ENCODE measurements at regions not wholly inside any gene's neighbourhood (a gene's known extent, or its start where the extent isn't known, plus 50 kb on each side); places are given as distances from the start of the nearest gene placed in this dataset.

DNA sequence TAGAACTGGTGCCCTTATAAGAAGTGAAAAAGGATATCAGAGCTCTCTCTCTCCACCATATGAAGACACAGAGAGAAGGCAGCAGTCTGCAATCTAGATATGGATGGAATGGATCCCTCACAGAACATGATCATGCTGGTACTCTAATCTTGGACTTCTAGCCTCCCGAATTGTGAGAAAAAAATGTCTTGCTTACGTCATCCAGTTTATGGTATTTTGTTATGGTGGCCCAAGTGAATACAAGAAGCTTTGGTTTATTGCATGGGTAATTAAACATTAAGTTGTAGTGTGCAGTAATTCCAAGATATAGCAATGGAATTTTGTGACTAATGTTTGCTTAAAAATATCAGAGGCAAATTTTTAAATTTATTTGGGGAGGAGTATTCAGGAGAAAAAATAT lies 1667.4 kb upstream of the SLC39A10 start:
- DNase-seq (ENCODE audit: low read depth in 2 of 2): no peak

DNA sequence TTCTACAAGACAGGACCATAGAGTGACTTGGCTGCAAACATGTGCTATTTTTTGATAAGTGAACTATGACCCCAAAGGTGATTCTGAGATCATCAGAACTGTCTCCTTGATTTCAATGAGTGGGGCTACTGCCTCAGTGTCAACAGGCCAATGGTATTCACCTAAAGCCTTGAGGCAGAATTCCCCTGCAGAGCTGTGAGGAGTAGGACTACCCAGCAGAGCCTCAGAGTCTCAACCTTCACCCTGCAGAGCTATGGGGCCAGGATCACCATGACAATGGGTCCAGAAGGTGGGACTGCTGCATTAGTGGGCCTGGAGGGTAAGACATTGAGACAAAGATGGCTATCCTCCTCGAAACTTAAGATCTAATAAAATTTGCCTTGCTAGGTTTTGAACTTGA lies 1668.2 kb upstream of the SLC39A10 start:
- DNase-seq (ENCODE audit: low read depth in 2 of 2): no peak

DNA sequence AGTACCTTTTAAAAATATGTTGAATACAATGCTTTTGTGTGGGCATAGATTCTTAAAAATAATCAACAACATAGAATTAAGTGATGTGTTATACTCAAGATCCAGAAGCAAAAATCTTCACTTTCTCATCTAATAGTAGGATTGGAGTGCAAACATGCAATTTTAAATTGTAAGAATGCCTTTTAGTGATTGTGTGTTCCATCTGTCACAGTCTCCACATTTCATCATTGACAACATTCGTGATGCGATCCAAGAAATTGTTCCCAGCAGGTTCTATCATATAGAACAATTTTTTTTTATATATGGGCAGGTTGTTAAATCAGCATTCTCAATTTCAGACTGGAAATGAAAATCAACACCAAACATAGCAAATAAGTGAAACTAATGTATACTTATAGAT lies 1671.8 kb upstream of the SLC39A10 start:
- no peak for DNase-seq (ENCODE audit: low read depth in 2 of 2)

- no peak for DNase-seq (ENCODE audit: low read depth in 2 of 2)
These were observed 1676.4 kb upstream of the SLC39A10 start for GRCh38 chr2:193980599-193980998.

DNA sequence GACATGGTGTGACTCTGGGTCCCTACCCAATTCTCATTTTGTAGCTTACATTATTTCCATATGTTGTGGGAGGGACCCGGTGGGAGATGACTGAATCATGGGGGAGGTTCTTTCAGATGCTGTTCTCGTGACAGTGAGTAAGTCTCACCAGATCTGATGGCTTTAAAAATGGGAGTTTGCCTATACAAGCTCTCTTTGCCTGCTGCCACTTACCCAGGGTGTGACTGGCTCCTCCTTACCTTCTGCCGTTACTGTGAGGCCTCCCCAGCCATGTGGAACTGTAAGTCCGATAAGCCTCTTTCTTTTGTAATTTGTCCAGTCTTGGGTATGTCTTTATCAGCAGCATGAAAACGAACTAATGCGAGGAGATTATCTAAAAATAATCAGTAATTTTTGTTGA lies 1683.2 kb upstream of the SLC39A10 start:
- DNase-seq (ENCODE audit: low read depth in 2 of 2): no peak

DNA sequence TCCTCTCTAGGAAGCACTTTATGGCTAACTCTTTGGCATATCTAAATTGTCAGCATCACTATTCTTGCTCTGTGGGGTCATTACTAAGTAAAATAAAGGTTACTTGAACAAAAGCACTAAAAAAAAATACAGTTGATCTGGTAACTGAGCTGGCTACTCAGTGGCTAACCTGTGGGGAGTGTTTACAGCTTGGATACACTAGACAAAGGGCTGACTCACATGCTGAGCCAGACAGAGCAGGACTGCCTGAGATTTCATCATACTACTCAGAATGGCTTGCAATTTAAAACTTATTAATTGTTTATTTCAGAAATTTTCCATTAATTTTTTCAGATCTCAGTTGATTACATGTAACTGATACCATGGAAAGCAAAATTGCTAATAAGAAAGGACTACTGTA lies 1690.4 kb upstream of the SLC39A10 start:
- no peak for DNase-seq (ENCODE audit: low read depth in 2 of 2)

DNA sequence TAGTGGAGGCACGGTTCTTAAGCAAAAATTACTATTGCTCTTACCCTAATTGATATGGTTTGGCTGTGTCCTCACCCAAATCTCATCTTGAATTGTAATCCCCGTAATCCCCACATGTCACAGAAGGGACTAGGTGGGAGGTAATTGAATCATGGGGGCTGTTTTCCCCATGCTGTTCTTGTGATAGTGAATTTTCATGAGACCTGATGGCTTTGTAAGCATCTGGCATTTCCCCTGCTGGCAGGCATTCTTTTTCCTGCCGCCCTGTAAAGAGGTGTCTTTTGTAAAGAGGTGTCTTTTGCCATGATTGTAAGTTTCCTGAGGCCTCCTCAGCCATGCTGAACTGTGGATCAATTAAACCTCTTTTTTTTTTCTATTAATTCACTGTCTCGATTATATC lies 1691.8 kb upstream of the SLC39A10 start:
- DNase-seq (ENCODE audit: low read depth in 2 of 2): no peak

- no peak for DNase-seq (ENCODE audit: low read depth in 2 of 2)
These were observed 1693.4 kb upstream of the SLC39A10 start for GRCh38 chr2:193963472-193964119.

DNA sequence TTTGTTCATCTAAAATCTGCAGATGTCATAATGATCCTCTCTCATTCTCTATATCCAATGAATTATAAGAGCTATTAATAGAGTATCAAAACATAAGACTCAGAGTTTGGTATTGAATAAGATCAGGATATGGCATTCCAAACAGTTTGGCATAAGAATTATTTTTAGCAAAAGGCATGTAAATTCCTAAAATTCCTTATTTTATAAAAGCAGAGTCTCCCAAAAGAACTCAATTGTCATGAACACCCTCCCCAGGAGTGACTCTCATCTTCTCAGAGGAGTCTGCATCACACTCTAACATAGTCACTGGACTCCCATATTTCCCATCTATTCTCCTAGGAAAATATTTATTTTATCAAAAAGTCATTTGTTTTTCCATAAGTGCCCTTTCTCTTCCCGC lies 1710.2 kb upstream of the SLC39A10 start:
- DNase-seq (ENCODE audit: low read depth in 2 of 2): no peak

DNA sequence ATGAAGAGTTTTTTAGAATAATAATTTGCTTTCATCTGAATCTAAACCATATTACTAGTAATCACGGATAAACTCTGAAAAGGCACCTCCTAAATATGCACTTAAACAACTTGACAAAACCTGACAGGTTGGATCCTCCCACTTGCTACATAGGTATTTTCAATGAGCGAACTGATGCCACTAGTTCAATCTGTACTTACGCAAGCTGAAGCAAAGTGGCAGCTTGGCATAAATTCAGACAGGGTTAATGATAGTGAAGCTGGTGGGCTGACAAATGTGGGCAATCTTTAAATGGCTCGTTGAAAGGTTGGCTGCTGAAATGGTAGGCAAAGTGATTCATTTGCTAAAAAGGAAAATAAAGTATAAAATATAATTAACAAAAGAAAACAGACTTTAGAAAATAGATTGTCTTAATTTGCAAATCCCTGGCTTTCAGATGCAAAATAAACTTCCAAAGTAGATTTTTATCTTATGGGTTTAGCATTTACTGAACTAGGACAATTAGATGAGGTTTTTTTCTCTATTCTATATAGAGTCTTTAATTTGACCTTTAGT lies 1713.5 kb upstream of the SLC39A10 start:
- no peak for DNase-seq (ENCODE audit: low read depth in 2 of 2)

DNA sequence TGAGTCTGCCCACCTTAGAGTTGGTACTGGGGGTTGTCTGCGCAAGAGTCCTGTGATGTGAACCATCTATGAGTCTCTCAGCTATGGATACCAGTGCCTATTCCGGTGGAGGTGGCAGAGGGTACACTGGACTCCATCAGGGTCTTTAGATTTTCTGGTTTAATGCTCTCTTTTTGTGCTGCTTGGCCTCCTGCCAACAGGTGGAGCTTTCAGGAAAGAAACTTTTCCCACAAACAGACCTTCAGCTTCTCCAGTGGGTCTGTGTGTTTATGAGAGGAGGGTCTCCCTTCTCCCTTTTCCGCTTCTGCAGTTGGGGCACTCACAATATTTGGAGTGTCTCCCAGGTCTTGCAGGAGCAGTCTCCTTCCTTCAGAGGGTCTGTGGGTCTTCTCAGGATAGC lies 1721.9 kb upstream of the SLC39A10 start:
- no peak for DNase-seq (ENCODE audit: low read depth in 2 of 2)

GRCh38 chr2:193929131-193929530 lies 1727.9 kb upstream of the SLC39A10 start:
- DNase-seq (ENCODE audit: low read depth in 2 of 2): no peak

GRCh38 chr2:193907561-193907960 lies 1712.8 kb upstream of the TMEFF2 start:
- DNase-seq (ENCODE audit: low read depth in 2 of 2): no peak

DNA sequence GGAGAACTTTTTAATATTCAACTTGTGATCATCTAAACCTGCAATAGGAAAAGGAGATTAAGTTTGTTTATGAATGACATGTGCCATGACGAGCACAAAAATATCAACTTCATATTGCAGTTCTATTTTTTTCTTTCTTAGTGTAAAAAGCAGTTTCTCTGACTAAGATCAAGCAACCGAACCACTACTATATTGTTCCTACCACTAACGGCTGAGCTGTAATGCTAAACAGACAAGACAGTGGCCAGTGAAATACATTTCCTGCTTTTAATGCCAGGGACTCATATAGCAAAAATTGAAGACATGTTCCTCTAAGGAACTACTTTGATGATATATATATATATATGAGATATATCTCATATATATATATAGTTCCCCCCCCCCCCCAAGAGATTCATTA lies 1705.6 kb upstream of the TMEFF2 start:
- no peak for DNase-seq (ENCODE audit: low read depth in 2 of 2)

- no peak for DNase-seq (ENCODE audit: low read depth in 2 of 2)
These were observed 1700.5 kb upstream of the TMEFF2 start for GRCh38 chr2:193895226-193895625.

DNA sequence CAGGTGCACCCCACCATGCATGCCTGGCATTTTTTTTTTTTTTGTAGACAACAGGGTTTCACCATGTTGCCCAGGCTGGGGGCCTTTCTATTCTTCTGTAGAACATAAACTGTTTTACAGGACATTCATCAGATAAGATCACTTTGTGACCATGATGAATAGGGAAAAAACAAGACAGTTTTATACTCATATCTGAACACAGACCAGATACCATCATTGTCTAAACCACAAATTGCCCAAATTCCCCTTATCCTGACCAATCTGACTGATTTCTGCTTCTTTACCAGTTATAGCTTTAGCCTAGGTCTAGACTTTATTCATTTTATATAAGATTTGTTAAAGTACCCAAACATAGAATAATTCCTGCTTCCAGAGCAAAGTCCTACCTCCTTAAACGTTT lies 1699.3 kb upstream of the TMEFF2 start:
- no peak for DNase-seq (ENCODE audit: low read depth in 2 of 2)

- no peak for DNase-seq (ENCODE audit: low read depth in 2 of 2)
These were observed 1696.3 kb upstream of the TMEFF2 start for GRCh38 chr2:193891023-193891422.

GRCh38 chr2:193885419-193885818 lies 1690.7 kb upstream of the TMEFF2 start:
- DNase-seq (ENCODE audit: low read depth in 2 of 2): no peak

DNA sequence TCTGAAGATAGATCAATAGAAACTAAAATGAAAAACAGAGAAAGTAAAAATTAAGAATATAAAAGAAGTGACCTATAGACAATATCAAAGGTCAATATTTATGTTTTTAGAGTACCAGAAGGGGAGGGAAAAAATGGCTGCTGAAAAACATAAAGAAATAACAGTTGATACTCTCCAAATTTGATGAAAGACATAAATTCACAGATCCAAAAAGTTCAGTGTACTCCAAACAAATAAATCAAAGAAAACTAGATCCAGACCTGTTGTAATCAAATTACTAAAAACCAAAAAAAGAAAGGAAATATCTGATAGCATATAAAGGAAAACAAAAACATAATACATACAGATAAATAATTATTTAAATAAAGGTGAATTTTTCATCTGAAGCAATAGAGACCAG lies 1689.1 kb upstream of the TMEFF2 start:
- DNase-seq (ENCODE audit: low read depth in 2 of 2): no peak

DNA sequence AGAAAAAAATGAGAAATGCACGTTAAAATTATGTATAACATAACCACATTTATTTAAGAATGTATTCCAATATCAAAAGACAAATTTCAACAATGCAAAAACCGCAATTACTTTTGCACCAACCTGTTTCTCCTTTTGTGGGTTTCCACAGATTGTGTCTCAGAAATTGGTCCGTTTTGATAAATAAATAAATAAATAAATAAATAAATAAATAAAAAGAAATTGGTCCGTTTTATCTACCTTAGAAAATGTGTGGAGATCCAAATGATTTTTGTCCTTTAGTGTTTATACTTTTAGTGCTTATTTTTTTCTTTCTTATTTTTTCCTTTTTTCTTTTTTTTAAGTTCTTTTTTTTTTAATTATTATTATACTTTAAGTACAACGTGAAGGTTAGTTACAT lies 1682.2 kb upstream of the TMEFF2 start:
- no peak for DNase-seq (ENCODE audit: low read depth in 2 of 2)

- DNase-seq (ENCODE audit: low read depth in 2 of 2): no peak
These were observed 1674.8 kb upstream of the TMEFF2 start for GRCh38 chr2:193869564-193869963.

- DNase-seq (ENCODE audit: low read depth in 2 of 2): no peak
These were observed 1674.1 kb upstream of the TMEFF2 start for GRCh38 chr2:193868833-193869232.

DNA sequence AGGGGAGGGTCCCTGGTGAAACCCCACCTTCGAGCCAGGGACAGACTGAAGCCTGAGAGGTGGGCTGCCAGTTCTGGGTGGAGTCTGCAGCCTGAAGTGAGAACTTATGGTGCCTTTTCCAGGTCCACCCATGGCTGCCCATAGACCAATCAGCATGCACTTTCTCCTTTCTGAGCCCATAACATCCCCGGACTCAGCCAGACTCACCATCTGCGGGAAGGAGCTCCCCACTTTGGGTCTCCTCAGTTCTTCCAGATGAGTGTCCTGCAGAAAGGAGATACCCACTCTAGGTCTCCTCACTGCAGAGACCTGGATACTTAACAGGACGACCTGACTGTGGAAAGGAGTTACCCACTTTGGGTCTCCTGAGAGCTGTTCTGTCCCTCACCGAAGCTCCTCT lies 1673.4 kb upstream of the TMEFF2 start:
- no peak for DNase-seq (ENCODE audit: low read depth in 2 of 2)

DNA sequence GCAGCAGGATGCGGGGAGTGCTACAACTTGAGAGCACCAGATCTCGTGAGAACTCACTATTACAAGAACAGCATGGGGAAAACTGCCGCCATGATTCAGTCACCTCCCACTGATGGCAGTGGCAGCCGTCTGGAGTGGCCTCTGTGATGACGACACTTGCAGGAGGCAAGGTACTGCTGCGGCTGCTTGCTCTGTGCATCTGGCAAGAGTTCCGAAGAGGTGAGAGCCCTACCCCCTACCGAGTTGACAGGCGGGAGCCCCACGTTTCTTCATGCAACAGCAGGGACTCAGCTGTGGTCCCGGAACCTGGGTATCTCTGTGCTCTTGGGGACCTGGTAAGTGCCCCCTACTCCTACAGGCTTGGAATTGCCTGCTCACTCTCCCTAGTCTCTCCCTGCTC lies 1672.7 kb upstream of the TMEFF2 start:
- no peak for DNase-seq (ENCODE audit: low read depth in 2 of 2)
